ENCODE measurements at regions not wholly inside any gene's neighbourhood (a gene's known extent, or its start where the extent isn't known, plus 50 kb on each side); places are given as distances from the start of the nearest gene placed in this dataset.

GRCh38 chr14:24692382-24693352 is 58.7 kb upstream of the GZMB start:
- no peak for DNase-seq

GRCh38 chr14:24690492-24690891 is 56.5 kb upstream of the GZMB start:
- DNase-seq = no peak

- DNase-seq = no peak
These were observed 54.2 kb upstream of the GZMB start for GRCh38 chr14:24688030-24688658.

All from right forelimb (tissue), 1 donor.